NCI-H1048 (cell line): ENCODE measurements at regions not wholly inside any gene's neighbourhood (a gene's known extent, or its start where the extent isn't known, plus 50 kb on each side); places are given as distances from the start of the nearest gene placed in this dataset.

Experiments used
- DNase-seq: peaks from one replicate; lab custom pipeline; 2025; lab: John Stamatoyannopoulos, UW

DNA sequence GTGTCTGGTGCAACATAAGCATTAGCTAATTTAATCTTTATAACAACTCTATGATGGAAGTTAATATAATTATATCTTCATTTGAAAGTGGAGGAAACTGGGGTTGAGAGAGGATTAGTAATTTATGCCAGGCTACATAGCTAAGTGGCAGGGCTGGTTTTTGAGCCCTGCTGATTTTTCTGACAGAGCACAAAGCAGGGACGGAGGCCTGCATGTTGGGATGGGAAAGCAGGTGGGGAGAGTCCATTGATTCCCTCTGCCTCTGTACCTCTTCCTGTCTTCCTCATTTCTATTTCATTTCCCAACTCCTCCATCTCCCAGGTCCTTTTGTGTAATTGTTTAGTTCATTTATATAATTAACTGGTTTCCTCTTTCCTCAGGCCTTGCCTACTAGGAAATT lies 251.6 kb upstream of the ZPLD1 start:
- no peak for DNase-seq

DNA sequence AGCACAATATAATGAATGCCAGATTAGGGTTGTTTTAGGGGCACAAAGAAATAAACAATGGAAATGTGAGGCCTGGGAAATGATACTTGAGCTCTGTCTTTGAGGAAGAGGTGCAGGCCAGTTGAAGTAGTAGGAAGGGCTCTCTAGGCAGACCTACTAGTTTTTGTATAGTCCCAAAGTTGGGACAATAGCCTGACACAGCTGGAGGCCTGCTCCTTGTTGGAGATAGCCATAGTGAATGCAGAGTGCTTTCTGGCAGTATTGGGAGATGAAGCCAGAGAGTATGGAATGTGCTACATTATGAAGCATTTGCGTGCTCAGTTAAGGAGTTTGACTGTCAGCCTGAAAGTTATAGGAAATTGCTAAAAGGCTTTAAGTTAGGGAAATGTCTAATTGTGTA lies 251.2 kb upstream of the ZPLD1 start:
- no peak for DNase-seq

DNA sequence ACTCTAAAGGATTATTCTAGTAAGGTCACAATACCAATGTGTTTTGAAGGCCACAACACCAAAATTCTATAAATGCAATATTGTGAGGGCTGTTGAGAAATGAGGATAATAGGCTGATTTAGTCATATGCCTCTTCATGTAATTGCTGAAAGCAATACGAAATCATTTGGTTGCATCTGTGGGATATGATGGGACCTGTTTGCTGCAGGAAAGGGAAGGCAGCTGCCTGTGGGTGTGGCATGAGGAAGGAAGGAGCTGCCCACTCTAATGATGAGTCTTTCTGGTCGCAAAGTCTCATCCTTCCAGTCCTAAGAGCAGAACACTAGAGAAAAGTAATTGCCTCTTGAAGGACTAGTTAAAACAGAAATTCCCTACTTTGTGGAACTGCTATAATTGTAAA lies 245.3 kb upstream of the ZPLD1 start:
- DNase-seq: no peak

DNA sequence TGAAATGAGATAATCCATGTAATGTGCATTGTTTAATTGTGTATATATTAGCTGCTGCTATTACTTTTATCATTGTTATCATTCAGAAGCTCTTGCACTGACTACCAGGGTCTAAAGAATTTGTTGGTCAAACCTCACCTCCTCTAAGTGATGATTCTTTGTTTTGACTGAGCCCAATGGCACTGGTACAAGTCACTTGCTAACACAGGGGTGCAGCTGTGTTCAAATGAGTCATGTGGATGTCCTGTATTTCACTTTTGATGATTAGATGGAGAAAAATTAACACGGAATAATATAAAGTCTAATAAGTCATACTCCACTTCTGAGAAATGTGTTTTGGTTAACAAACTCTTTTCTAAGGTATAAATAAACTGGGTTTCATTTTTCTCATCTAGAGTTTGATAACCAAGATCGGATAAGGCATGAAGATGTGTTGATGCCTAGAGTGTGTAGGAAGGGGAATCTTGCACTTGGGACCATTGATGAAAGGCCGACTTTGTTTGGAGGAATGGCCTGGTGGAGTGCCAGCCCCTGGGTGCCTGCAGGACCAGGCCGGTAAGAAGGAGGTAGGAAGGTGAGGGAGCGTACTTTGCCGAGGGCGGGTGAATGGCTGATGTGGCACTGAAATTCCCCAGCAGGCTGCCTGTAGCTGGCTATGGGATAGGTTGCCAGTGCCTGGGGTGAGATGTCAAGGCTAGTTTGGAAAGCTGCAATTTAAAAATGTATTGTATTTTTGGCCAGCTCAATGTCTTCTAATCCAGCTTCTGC lies 244.7 kb upstream of the ZPLD1 start:
- no peak for DNase-seq

DNA sequence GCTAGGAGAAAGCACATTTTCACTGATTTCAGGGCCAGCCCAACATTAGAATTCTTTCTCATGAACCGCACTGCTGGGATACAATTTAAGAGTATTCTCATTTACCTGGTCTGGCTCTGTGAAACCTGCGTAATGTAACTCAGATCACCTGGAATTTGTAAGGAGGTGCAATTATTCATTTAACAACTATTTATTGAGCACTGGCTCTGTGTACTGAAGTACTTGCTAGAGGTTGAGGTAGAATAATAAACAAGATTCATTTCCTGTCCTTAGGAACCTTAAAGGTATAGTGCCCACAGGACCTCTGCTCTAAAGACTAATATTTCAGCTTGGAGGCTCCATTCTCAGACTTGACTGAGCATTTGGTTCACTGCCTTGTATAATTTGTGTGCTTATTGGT lies 242.2 kb upstream of the ZPLD1 start:
- no peak for DNase-seq

DNA sequence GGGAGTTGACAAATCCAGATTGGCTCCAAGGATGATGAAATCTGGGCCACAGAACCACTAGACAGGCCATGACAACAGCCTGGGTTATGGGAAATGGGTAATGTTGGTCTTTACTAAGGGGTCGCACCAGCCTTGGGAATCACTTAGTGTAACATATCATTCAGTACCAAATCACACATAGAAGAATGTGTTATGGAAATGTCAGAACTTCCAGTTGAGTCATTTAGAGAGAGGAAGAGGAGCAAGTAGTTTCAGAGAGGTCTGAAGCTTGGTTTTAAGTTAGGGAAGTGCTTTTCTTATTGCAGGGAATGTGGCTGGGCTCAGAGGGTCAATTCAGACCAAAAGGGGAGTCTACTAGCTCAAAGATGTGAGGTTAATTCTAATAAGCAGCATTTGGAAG lies 241.6 kb upstream of the ZPLD1 start:
- DNase-seq: no peak

DNA sequence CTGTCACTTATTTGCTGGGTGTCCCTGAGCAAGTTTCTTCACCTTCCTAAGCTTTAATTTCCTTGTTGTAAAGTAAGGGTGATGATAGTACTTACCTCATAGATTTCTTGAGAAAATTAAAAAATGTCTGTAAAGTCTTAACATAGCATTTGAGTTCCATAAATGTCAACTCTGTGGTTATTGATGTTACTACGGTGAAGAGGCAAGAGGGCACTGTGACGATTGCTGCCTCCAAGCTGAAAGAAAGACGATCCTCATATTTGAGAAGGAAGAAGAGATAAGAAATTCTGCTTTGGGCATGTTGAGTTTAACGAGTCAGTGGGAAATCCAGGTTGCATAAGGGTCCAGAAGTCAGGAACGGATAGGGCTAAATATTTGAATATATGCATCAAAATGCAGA lies 240.8 kb upstream of the ZPLD1 start:
- no peak for DNase-seq

DNA sequence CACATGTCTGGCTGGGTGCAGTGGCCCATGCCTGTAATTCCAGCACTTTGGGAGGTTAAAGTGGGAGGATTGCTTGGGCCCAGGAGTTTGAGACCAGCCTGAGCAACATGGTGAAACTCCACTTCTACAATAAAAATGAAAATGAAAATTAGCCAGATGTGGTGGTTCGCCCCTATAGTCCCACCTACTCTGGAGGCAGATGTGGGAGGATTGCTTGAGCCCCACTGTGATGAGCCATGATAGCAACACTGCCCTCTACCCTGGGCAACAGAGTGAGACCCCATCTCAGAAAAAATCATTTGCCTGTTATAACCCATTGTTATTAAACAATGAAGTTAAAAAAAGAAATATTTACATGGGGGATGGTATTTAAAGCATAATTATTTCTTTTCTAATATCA lies 240.1 kb upstream of the ZPLD1 start:
- DNase-seq: no peak

DNA sequence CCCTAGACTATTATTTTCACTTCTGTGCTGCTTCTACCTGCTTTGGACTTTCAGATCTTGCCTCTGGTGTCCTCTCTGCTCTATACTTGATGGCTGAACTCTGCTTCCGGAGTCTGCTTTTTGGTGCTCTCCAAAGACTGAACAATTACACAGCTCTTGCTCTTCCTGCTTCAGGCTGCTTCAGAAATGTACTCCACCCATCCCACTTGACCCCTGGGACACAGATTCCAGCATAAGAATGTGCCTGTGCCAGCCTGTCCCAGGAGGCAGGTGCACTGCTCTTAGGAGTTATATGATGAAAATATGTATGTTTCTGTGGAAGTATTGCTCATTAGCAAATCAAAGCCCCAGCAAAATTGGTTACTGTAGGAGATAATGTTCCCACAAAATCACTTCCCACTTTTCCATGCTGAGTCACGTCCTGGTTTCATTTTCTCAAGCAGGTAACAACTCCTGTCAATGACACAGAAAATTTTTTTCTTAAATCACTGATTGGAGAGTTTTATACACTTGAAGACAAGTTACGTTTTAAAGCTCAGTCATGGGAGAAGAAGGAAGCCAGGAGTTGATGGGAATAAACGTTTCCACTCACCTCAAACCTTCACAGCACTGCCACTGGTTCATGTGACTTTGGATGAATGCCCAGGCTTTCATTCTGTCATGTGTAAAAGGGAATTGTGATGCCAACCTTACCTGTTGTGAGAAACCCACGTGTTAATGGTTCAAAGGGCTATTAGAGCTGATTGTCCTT lies 239.4 kb upstream of the ZPLD1 start:
- DNase-seq: no peak

DNA sequence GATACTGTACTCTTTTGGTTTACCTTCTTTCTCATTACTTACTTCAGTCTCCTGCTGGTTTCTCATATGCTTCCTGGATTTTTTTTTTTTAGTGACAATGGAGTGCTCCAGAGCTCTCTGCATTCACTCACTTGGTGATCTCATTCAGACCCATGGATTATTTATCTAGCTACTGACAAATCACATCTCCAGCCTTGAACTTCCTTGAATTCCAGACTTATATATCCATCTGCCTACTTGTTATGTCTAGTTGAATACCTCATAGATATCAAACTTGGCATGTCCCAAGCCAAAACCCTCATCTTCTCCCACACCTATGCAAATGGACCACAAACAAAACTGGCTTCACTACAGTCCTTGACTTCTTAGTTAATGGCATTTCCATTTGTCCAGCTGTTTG lies 234.7 kb upstream of the ZPLD1 start:
- DNase-seq: no peak

DNA sequence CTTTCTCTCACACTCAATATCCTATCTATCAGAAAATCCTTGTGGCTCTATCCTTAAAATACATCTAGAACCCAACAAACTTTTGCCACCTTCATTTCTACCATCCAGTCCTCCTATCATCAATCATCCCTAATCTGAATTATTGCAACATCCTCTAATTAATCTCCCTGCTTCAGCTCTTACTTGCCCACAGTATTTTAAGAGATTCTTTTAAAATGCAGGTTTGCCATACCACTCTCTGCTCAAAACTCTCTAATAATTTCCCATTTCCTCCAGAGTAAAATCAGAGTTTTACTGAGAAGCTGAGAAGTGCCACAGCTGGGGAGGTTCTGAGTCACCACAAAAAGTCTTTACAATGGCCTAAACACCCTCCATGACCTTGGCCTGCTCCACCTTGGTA lies 234.3 kb upstream of the ZPLD1 start:
- DNase-seq: no peak

DNA sequence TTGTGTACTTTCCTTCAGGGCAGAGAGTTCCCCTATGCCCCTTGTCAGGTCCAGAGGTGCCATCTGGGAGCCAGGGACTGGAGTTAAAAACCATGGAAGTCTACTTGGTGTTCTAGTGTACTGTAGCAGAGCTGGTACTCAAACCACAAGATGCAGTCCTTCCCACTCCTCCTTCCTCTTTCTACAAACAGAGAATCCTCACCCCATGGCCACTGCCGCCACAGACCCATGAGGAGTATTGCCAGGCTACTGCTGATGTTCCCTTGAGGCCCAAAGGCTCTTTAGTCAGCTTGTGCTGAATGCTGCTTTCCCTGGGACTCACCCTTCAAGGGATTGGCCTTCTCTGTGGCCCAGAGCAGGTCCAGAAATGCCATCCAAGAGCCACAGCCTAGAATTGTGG lies 229.2 kb upstream of the ZPLD1 start:
- DNase-seq: no peak

DNA sequence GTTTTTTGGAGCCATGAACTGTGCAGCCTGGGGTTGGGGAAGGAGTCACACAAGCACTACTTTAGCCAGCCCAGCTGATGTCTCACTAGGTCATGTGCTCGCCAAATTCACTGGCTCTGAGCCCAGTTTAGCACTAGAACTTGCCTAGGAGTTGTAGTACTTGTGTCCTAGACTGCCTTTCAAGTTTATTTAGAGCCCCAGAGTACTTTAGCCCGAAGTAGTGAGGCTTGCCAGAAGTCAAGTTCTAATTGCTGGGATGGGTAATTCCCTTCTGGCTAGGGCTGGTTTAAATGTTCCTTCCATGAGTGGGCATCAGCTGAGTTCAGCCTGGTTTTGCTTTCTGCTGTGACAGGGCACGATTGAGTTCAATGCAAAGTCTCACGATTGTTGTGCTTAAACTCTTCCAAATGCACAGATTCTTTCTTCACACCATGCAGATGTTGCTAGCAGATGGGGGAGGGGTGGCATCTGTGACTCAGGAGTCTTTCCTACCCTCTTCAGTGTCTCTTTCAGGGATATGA lies 228.2 kb upstream of the ZPLD1 start:
- DNase-seq: no peak

DNA sequence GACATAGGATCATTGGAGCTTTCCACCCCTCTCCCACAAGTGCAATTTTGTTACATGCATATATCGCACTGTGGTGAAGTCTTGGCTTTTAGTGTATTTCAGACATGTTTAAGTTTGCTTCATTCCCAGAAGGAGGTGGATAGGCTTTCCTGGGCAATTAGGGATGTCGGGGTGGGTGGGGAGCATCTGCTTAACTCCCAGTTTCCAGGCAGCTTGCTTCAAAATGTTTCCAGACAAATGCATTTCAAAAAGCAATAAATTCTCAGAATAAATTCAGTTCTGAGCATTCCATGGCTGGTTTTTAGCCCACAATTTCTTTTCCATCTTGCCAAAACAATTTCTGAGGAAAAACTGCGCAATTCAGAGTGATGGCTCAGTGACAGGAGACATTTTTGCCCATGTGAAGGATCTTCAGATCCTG lies 227.7 kb upstream of the ZPLD1 start:
- no peak for DNase-seq

DNA sequence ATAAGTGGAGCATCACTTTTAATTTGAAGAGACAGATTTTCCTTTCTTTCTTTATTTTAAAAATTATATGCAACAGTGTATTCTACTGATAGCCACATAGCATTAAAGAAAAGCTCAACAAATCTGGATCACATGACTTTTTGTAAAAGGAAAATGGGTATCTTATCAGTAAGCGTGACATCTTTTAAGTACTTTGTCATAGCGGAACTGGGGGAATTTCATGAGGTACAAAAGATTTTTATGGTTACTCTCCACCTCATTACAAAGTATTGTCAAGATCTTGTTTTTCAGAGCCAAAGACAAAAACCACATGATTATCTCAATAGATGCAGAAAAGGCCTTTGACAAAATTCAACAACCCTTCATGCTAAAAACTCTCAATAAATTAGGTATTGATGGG lies 219.6 kb upstream of the ZPLD1 start:
- DNase-seq: no peak

DNA sequence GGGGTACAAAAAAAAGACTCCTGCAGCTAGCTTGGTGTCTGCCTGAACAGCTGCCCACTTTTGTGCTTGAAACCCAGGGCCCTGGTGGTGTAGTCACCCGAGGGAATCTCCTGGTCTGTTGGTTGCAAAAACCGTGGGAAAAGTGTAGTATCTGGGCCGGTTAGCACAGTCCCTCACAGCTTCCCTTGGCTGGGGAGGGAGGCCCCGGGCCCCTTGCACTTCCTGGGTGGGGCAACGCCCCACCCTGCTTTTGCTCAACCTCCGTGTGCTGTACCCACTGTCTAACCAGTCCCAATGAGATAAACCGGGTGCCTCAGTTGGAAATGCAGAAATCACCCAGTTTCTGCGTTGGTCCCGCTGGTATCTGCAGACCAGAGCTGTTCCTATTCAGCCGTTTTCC lies 211.7 kb upstream of the ZPLD1 start:
- DNase-seq: no peak

DNA sequence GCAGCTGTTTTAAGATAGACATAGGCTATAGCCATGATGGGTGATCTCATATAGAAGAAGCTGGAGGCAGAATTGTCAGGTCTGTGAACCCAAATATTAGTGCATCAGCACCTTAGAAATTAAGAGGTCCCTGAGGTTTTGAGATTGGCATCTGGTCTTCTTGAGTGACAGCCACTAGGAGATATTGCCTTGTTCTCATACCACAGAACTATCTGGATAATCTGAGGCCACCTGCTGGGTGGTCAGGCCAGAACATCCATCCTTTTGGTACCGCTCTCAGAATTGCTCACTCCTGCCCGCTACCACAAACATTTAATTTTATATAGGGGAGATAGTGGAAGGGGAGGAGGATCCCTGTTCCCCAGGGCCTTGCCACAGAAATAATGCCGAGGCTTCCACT lies 210.6 kb upstream of the ZPLD1 start:
- no peak for DNase-seq

DNA sequence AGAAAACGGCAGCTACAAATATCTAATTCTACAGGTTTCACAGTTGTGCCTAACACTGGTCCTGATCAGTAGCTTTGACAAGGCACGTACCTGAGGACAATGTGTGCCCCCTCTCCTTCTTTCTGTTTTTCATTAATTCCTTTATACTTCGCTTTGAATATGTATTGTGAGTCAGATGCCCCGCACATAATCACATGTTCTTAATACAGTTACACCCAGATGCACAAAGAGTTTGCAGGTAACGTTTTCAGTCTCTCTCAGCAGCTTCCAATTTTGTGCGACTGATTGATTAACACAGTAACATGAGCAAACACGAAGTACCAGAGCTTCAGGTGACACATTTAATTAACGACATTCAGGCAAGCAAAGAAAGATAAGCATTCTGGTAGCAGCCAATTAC lies 209.8 kb upstream of the ZPLD1 start:
- no peak for DNase-seq

DNA sequence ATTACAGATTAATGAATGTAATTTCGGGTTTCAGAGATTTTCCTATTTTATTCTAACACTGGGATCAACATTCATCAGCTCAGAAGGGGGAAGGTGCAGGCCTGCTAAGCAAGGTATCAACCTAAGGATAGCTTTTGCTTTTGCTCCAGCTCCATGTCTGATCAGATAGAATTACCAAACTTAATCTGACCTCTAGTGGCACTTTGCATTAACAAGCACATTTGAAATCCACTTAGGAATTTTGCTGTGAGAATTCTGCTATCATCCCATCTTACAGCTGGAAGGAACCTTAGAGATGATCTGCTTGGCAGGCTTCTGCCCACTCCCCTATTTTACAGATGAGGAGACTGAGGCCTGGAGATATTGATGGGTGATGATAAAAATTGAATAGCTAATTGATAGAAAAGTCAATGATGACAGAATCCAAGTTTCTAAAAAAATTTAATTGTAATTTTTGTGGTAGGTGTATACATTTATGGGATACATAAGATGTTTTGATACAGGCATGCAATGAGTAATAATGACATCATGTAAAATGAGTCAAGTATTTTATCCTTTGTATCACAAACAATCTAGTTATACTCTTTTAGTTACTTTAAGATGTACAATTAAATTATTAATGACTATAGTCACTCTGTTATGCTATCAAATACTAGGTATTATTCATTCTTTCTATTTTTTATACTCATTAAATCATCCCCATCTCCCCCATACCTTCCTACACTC lies 209.2 kb upstream of the ZPLD1 start:
- DNase-seq: peak; percentile 13

DNA sequence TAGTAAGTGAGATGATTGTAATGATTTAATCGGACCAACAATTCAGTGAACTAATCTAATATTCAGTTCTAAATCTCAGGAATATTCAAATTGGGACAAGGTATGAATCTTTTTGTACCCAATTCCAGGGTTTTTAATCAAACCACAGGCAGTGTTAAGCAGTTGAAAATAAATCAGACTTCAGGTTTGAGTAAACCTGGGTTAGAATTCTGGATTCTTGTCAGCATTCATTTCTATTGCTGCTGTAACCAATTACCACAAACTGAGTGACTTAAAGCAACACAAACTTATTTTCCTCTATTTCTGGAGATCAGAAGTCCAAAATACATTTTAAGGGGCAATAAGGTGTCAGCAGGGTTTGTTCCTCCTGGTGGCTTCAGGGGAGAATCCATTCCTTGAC lies 208.4 kb upstream of the ZPLD1 start:
- no peak for DNase-seq

DNA sequence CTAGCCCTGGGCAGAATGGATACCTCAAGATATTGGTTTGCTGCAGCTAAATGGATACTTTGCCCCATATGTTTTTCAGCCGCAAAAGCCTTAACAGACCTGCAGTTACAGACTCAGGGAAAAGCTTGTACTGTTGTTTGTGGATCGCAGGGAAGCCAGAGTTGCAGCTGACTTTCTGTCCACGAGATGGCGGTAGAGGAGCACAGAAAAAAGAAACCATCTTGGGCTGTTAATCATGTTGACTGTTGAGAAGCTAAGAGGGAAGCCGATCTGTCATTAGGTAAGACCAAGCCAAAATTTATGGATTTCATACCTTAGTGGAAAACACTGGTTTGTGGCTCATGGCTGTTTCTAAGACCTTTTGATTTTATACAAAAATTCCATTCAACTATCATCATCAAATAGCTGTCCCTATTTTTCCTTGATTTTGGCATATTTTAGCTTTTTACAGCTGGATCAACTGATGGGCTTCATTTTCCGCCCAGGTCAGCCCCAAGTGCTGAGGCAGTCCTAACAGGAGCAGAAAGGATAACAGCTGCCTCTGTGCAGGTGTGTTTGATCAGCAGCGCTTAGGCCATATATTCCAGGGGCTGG lies 205.7 kb upstream of the ZPLD1 start:
- peak; percentile 30 for DNase-seq

DNA sequence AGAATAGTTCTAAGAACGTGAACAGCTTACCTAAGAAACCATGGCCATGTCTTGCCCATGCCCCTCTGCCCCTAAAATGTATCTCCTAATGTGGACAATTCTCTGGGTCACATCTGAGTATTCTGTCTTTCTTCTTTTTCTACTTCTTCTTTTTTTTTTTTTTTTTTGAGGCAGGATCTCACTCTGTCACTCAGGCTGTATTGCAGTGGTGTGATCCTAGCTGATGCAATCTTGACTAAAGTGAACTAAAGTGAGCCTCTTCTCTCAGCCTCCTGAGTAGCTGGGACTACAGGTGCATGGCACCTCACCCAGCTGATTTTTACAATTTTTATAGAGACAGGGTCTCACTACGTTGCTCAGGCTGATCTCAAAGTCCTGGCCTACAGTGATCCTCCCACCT lies 204.8 kb upstream of the ZPLD1 start:
- DNase-seq: no peak

DNA sequence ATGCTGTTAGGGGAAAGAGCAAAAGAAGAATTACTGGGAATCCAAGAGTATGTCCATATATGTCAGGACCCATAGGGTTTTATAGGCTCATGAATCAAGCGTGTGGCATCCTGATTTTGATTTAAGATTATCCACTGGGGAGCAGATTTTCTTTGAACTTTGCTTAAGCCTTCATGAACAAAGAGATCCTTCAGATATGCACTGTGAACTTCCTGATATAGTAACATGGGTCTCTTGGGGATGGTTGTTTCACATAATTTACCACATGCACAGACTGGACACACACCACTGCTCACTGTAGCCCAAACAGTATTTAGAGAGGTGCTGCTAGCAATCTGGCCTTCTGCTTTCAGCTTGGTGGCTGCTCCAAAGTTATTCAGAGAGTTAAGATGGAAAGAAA lies 200.9 kb upstream of the ZPLD1 start:
- DNase-seq: no peak
